GM19035 (cell line): ENCODE measurements at regions not wholly inside any gene's neighbourhood (a gene's known extent, or its start where the extent isn't known, plus 50 kb on each side); places are given as distances from the start of the nearest gene placed in this dataset.

Experiments used
- ATAC-seq: cut with Tn5 transposase; IDR thresholded peaks from one replicate; pipeline ENCODE4 v1.9.1; 2021; ENCODE audit not compliant: unreplicated experiment

- no peak for ATAC-seq
Measured at GRCh38 chr10:3526727-3527501, 258.1 kb downstream of the KLF6 start.

GRCh38 chr10:3525832-3526449 lies 259.1 kb downstream of the KLF6 start:
- no peak for ATAC-seq

- ATAC-seq: no peak
Measured at GRCh38 chr10:3524086-3524960, 260.7 kb downstream of the KLF6 start.

- ATAC-seq: no peak
Measured at GRCh38 chr10:3523309-3524050, 261.5 kb downstream of the KLF6 start.

- ATAC-seq: no peak
Measured at GRCh38 chr10:3516923-3517255, 268.1 kb downstream of the KLF6 start.

- no peak for ATAC-seq
Measured at GRCh38 chr10:3516234-3516922, 268.6 kb downstream of the KLF6 start.

GRCh38 chr10:3514691-3515090 lies 270.3 kb downstream of the KLF6 start:
- no peak for ATAC-seq

GRCh38 chr10:3512263-3512662 lies 272.7 kb downstream of the KLF6 start:
- no peak for ATAC-seq

GRCh38 chr10:3511483-3511882 lies 273.5 kb downstream of the KLF6 start:
- no peak for ATAC-seq

GRCh38 chr10:3510741-3511140 lies 274.3 kb downstream of the KLF6 start:
- no peak for ATAC-seq

- ATAC-seq: no peak
Measured at GRCh38 chr10:3509355-3509754, 275.7 kb downstream of the KLF6 start.

- ATAC-seq: no peak
Measured at GRCh38 chr10:3503299-3503698, 281.7 kb downstream of the KLF6 start.

GRCh38 chr10:3502673-3503072 lies 282.3 kb downstream of the KLF6 start:
- no peak for ATAC-seq

- ATAC-seq: no peak
Measured at GRCh38 chr10:3500408-3500856, 284.6 kb downstream of the KLF6 start.

- no peak for ATAC-seq
Measured at GRCh38 chr10:3499120-3499519, 285.9 kb downstream of the KLF6 start.

- ATAC-seq: no peak
Measured at GRCh38 chr10:3497581-3497980, 287.4 kb downstream of the KLF6 start.

GRCh38 chr10:3496138-3496537 lies 288.9 kb downstream of the KLF6 start:
- no peak for ATAC-seq

GRCh38 chr10:3495281-3495680 lies 289.7 kb downstream of the KLF6 start:
- ATAC-seq: no peak

GRCh38 chr10:3494838-3495230 lies 290.2 kb downstream of the KLF6 start:
- no peak for ATAC-seq

- no peak for ATAC-seq
Measured at GRCh38 chr10:3494131-3494837, 290.7 kb downstream of the KLF6 start.
